K562 (cell line): ENCODE measurements at regions not wholly inside any gene's neighbourhood (a gene's known extent, or its start where the extent isn't known, plus 50 kb on each side); places are given as distances from the start of the nearest gene placed in this dataset.

Experiments
- ATAC-seq: fragments of 200-7000 bp; cut with Tn5 transposase; 3 replicates; pipeline ENCODE4 v1.9.1; 2020; ENCODE audit warnings: moderate library complexity
- BruUV-seq: library from RNA; stranded (reverse); fragments of 400-500 nt; replicated peaks from 2 replicates; lab custom pipeline; 2021; lab: Mats Ljungman, UMichigan
- CTCF ChIA-PET: fragments of 300-600 bp; formaldehyde crosslinking; extraction: SDS; loops from one replicate; lab custom pipeline; 2021; ENCODE audit warnings: low intra/inter-chr PET ratio; lab: Yijun Ruan, JAX
- POLR2A ChIA-PET: fragments of 300-600, 350-650 bp; sonication (Branson Sonifier 250); formaldehyde crosslinking; extraction: SDS; loops from one replicate; lab custom pipeline; 2021; ENCODE audit warnings: antibody characterized with exemption, inconsistent platforms; lab: Yijun Ruan, JAX
- DNase-seq, 4 experiments: peaks; one replicate each; pipeline versions ENCODE4 v3.0.0 to v3.0.0-alpha.2; 2011 to 2018; ENCODE audit warnings: low spot score in 3 of 4, mixed read lengths in 3 of 4; ENCODE audit errors: extremely low read depth in 1 of 4
- FAIRE-seq: peaks from 2 replicates; lab custom pipeline; 2011; peaks lifted over from hg19 to GRCh38; lab: Jason Lieb, UNC
- H2AFZ ChIP-seq: 2 replicates; pipeline ENCODE4 v1.6.0; 2011; ENCODE audit warnings: low read depth, low read length, control low read depth, inconsistent platforms
- H3K27ac ChIP-seq: fragments of 200-600 bp; 3 replicates; pipeline ENCODE4 v1.8.0; 2011; ENCODE audit warnings: low read depth, mild to moderate bottlenecking, control low read depth, inconsistent platforms, low read length, moderate library complexity, mixed read lengths; ENCODE audit errors: extremely low read depth
- H3K27me3 ChIP-seq, 2 experiments: fragments of 300-600 bp in 1 of 2; 2 replicates in 1 of 2; 3 replicates in 1 of 2; pipeline versions ENCODE4 v1.6.0 to v1.8.0; 2011; ENCODE audit warnings: inconsistent platforms in 2 of 2, low read length in 2 of 2, mild to moderate bottlenecking in 1 of 2, mixed read lengths in 1 of 2, moderate library complexity in 1 of 2; ENCODE audit not compliant: control insufficient read depth in 2 of 2, insufficient read depth in 2 of 2
- H3K36me3 ChIP-seq: fragments of 300-600 bp; 3 replicates; pipeline ENCODE4 v1.8.0; 2011; ENCODE audit warnings: mild to moderate bottlenecking, low read length, inconsistent platforms; ENCODE audit not compliant: control insufficient read depth, insufficient read depth
- H3K4me1 ChIP-seq, 2 experiments: fragments of 200-600 bp in 1 of 2; replicated peaks in 1 of 2; 2 replicates in 1 of 2; 3 replicates in 1 of 2; pipeline versions ENCODE4 v1.5.1 to v1.8.0; 2011; ENCODE audit warnings: inconsistent platforms in 2 of 2, low read length in 2 of 2, mild to moderate bottlenecking in 1 of 2, mixed read lengths in 1 of 2, moderate library complexity in 1 of 2; ENCODE audit not compliant: control insufficient read depth in 2 of 2, insufficient read depth in 2 of 2
- H3K4me2 ChIP-seq: 2 replicates; pipeline ENCODE4 v1.6.1; 2011; ENCODE audit warnings: low read length, control low read depth, inconsistent platforms, mixed read lengths; ENCODE audit not compliant: insufficient read depth
- H3K4me3 ChIP-seq: fragments of 200-600 bp; sonication (generic), shearing (Covaris generic); 2 replicates; pipeline ENCODE4 v1.5.1; 2016; ENCODE audit warnings: control low read depth, inconsistent platforms
- H3K79me2 ChIP-seq: fragments of 200-600 bp; 3 replicates; pipeline ENCODE4 v1.8.0; 2011; ENCODE audit warnings: low read length, inconsistent platforms; ENCODE audit not compliant: control insufficient read depth, insufficient read depth
- H3K9ac ChIP-seq, 2 experiments: 2 replicates each; pipeline versions ENCODE4 v1.6.0 to v1.6.1; 2011; ENCODE audit warnings: low read depth in 2 of 2, low read length in 2 of 2, control low read depth in 1 of 2, inconsistent platforms in 1 of 2, mild to moderate bottlenecking in 1 of 2, mixed read lengths in 1 of 2; ENCODE audit not compliant: insufficient read depth in 1 of 2
- H3K9me1 ChIP-seq: one replicate; pipeline ENCODE4 v1.6.0; 2011; ENCODE audit warnings: inconsistent platforms, mild to moderate bottlenecking, low read length, moderate library complexity; ENCODE audit not compliant: control insufficient read depth, insufficient read depth
- H3K9me3 ChIP-seq: replicated peaks from 2 replicates; pipeline ENCODE4 v1.5.1; 2011; ENCODE audit warnings: low read depth, low read length, inconsistent platforms; ENCODE audit not compliant: control insufficient read depth, insufficient read depth
- H4K20me1 ChIP-seq: replicated peaks from 2 replicates; pipeline ENCODE4 v1.6.1; 2011; ENCODE audit warnings: low read length, inconsistent platforms, mixed read lengths; ENCODE audit not compliant: control insufficient read depth, insufficient read depth
- EZH2 ChIP-seq: IDR thresholded peaks from 2 replicates; pipeline ENCODE4 v1.6.1; 2012; ENCODE audit warnings: low read depth, mild to moderate bottlenecking, inconsistent platforms, low read length, borderline replicate concordance
- JUND ChIP-seq, 2 experiments: IDR thresholded peaks; 2 replicates in 1 of 2; 3 replicates in 1 of 2; pipeline ENCODE4 v1.6.1; 2011; ENCODE audit warnings: borderline replicate concordance in 2 of 2, low read depth in 2 of 2, low read length in 2 of 2, improper control_type of control experiment in 1 of 2, missing biosample characterization in 1 of 2, missing genetic modification characterization in 1 of 2, missing genetic modification reagents in 1 of 2
- MXI1 ChIP-seq: IDR thresholded peaks from 2 replicates; pipeline ENCODE4 v1.6.1; 2011; ENCODE audit warnings: low read depth, mild to moderate bottlenecking, improper control_type of control experiment, low read length
- POLR2G ChIP-seq: fragments of 200-400 bp; formaldehyde crosslinking; IDR thresholded peaks from 2 replicates; pipeline ENCODE4 v1.6.1; 2017; ENCODE audit warnings: low read depth, mild to moderate bottlenecking, antibody characterized with exemption, low read length, moderate library complexity
- PTTG1 ChIP-seq: fragments of 450-650 bp; IDR thresholded peaks from 2 replicates; pipeline ENCODE4 v1.6.1; 2016; ENCODE audit warnings: low read depth, mild to moderate bottlenecking, missing genetic modification characterization, missing compliant biosample characterization
- TAF15 ChIP-seq: fragments of 200-400 bp; formaldehyde crosslinking; IDR thresholded peaks from 2 replicates; pipeline ENCODE4 v1.6.1; 2017; ENCODE audit warnings: mild to moderate bottlenecking, low read depth, low read length, moderate library complexity
- TFAP4 ChIP-seq: sonication (generic); formaldehyde crosslinking; IDR thresholded peaks from 2 replicates; pipeline ENCODE4 v1.8.0; 2022; ENCODE audit warnings: missing genetic modification reagents, mild to moderate bottlenecking, moderate library complexity, borderline replicate concordance
- ZNF699 ChIP-seq: fragments of 250-450 bp; sonication (Bioruptor Pico); IDR thresholded peaks from 2 replicates; pipeline ENCODE4 v1.8.0; 2021; ENCODE audit warnings: mild to moderate bottlenecking, moderate library complexity; ENCODE audit not compliant: insufficient replicate concordance
- WGBS: fragments of 100-300 bp; shearing (Covaris generic); methylation state at CpG from one replicate; pipeline ENCODE4 v1.1.6; 2016; ENCODE audit warnings: low coverage, mixed read lengths; ENCODE audit not compliant: insufficient coverage; ENCODE audit errors: missing lambda C conversion rate; 5-methylcytosine and 5-hydroxymethylcytosine counted together
- in situ Hi-C: fragments of 300-500 bp; cut with MboI; formaldehyde crosslinking; loops from 4 replicates; pipeline ENCODE4 v1.15.0; 2018; ENCODE audit warnings: inconsistent platforms, mixed read lengths
- intact Hi-C: fragments of 100-400 bp; cut with micrococcal nuclease; formaldehyde crosslinking; loops from 2 replicates; pipeline ENCODE4 v1.14.2; 2022
- TF ChIP-seq, protein P1 (sequence below): sonication (generic); formaldehyde crosslinking; IDR thresholded peaks from 2 replicates; pipeline ENCODE4 v1.8.0; 2022; ENCODE audit warnings: mild to moderate bottlenecking, missing genetic modification reagents

DNA sequence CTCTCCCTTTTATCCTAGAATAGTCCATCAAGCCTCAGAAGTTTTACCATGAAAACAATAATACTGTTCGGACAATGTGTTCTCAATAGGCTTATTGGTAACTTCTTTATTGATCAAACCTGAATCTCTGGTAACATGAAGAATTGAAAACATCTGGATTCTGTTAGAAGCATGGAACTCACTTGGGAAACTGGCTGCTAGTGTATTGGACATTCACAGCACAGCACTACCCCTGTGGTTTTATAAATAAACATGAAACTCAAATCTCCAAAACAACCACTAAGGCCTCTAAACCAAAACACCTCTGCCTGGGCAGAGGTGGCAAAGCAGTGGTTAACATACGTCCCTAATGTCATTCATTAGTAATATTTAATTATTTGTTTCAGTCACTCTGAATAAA lies 157.6 kb upstream of the KCNQ5 start:
- ATAC-seq (no peak), DNase-seq (no peak), FAIRE-seq (no peak)
- Histone ChIP-seq H3K4me3 (no peak overlapping the region), H3K9me3 (no peaks in the 10 kb centered on the region), H3K9me1 (no peaks in the 10 kb centered on the region), H4K20me1 (no peaks in the 10 kb centered on the region), H3K4me1 (peaks cover 3 to 6% of the 10 kb centered on the region in 2 experiments; a peak in 3 of 5 replicates), H3K27ac (no peak overlapping the region), H3K79me2 (no peaks in the 10 kb centered on the region), H3K27me3 (no peaks in the 10 kb centered on the region), H3K36me3 (no peaks in the 10 kb centered on the region), H3K4me2 (no peak overlapping the region), H2AFZ (no peak overlapping the region), H3K9ac (no peak overlapping the region)
- CTCF ChIA-PET, result no interaction called here
- no TSS peak for BruUV-seq
- intact Hi-C loops, result no loop called here
- in situ Hi-C loops, result no loop called here
- POLR2A ChIA-PET, result no interaction called here
- TF ChIP-seq TAF15 (no peak), PTTG1 (tag) (no peak), ZNF699 (no peak), MXI1 (no peak), POLR2G (no peak), EZH2 (no peak), JUND (IDR thresholded peaks at IDR 0.05; ENCODE audit: borderline replicate concordance, low read depth, low read length) (no peak), JUND (tag; IDR thresholded peaks at IDR 0.05; ENCODE audit: borderline replicate concordance, low read depth, low read length) (no peak), TFAP4 (CRISPR knock-in tag) (no peak)
- TF ChIP-seq, protein P1, sequence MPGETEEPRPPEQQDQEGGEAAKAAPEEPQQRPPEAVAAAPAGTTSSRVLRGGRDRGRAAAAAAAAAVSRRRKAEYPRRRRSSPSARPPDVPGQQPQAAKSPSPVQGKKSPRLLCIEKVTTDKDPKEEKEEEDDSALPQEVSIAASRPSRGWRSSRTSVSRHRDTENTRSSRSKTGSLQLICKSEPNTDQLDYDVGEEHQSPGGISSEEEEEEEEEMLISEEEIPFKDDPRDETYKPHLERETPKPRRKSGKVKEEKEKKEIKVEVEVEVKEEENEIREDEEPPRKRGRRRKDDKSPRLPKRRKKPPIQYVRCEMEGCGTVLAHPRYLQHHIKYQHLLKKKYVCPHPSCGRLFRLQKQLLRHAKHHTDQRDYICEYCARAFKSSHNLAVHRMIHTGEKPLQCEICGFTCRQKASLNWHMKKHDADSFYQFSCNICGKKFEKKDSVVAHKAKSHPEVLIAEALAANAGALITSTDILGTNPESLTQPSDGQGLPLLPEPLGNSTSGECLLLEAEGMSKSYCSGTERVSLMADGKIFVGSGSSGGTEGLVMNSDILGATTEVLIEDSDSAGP (CRISPR knock-in tag), result no peak
- WGBS, result 60% methylated on average over 2 of the region's 2 CpGs
